Astrocyte (in vitro differentiated cells and primary cell): ENCODE measurements at regions not wholly inside any gene's neighbourhood (a gene's known extent, or its start where the extent isn't known, plus 50 kb on each side); places are given as distances from the start of the nearest gene placed in this dataset.
"Not testable (repeated sequence)": the region's sequence is repeated elsewhere in the genome, so short reads cannot be mapped to it uniquely, and the experiment has no call there.

Source experiments
- DNase-seq: peaks from one replicate; pipeline ENCODE4 v3.0.0-alpha.2; 2010; ENCODE audit warnings: low read depth
- FAIRE-seq: peaks from 2 replicates; lab custom pipeline; 2011; peaks lifted over from hg19 to GRCh38; lab: Jason Lieb, UNC
- H2AFZ ChIP-seq: 2 replicates; pipeline ENCODE4 v1.6.0; 2012; ENCODE audit warnings: low read depth, low read length, inconsistent platforms
- H3K27ac ChIP-seq: 2 replicates; pipeline ENCODE4 v1.5.1; 2011; ENCODE audit warnings: low read depth, low read length, inconsistent platforms
- H3K27me3 ChIP-seq: 2 replicates; pipeline ENCODE4 v1.6.0; 2011; ENCODE audit warnings: low read length, inconsistent platforms; ENCODE audit not compliant: insufficient read depth
- H3K36me3 ChIP-seq: 2 replicates; pipeline ENCODE4 v1.5.1; 2011; ENCODE audit warnings: low read length, inconsistent platforms; ENCODE audit not compliant: insufficient read depth
- H3K4me1 ChIP-seq: 2 replicates; pipeline ENCODE4 v1.5.1; 2011; ENCODE audit warnings: low read length, inconsistent platforms; ENCODE audit not compliant: insufficient read depth
- H3K4me2 ChIP-seq: 2 replicates; pipeline ENCODE4 v1.6.0; 2012; ENCODE audit warnings: low read length, inconsistent platforms
- H3K4me3 ChIP-seq: 2 replicates; pipeline ENCODE4 v1.5.1; 2011; ENCODE audit warnings: low read depth, mild to moderate bottlenecking, low read length, inconsistent platforms; ENCODE audit not compliant: insufficient read depth
- H3K79me2 ChIP-seq: 2 replicates; pipeline ENCODE4 v1.6.0; 2012; ENCODE audit warnings: mild to moderate bottlenecking, low read length, inconsistent platforms; ENCODE audit not compliant: insufficient read depth
- H3K9ac ChIP-seq: 2 replicates; pipeline ENCODE4 v1.6.0; 2012; ENCODE audit warnings: mild to moderate bottlenecking, low read length, inconsistent platforms
- H3K9me3 ChIP-seq: 2 replicates; pipeline ENCODE4 v1.5.1; 2012; ENCODE audit warnings: low read depth, mild to moderate bottlenecking, low read length, inconsistent platforms; ENCODE audit not compliant: insufficient read depth
- H4K20me1 ChIP-seq: 2 replicates; pipeline ENCODE4 v1.6.0; 2012; ENCODE audit warnings: low read length, inconsistent platforms; ENCODE audit not compliant: insufficient read depth
- H3K27ac Mint-ChIP-seq: one replicate; pipeline ENCODE4 v1.8.0; 2021; ENCODE audit warnings: mild to moderate bottlenecking, mixed read lengths; ENCODE audit not compliant: unreplicated experiment
- H3K27me3 Mint-ChIP-seq: one replicate; pipeline ENCODE4 v1.8.0; 2021; ENCODE audit warnings: low read depth, mixed read lengths; ENCODE audit not compliant: unreplicated experiment
- H3K36me3 Mint-ChIP-seq: one replicate; pipeline ENCODE4 v1.8.0; 2021; ENCODE audit warnings: low read depth, mixed read lengths; ENCODE audit not compliant: unreplicated experiment
- H3K4me1 Mint-ChIP-seq: one replicate; pipeline ENCODE4 v1.8.0; 2021; ENCODE audit warnings: low read depth, mixed read lengths; ENCODE audit not compliant: unreplicated experiment
- H3K4me3 Mint-ChIP-seq: one replicate; pipeline ENCODE4 v1.8.0; 2021; ENCODE audit warnings: mild to moderate bottlenecking, moderate library complexity, mixed read lengths; ENCODE audit not compliant: unreplicated experiment
- H3K9me3 Mint-ChIP-seq: one replicate; pipeline ENCODE4 v1.8.0; 2021; ENCODE audit warnings: mild to moderate bottlenecking, mixed read lengths; ENCODE audit not compliant: unreplicated experiment
- EZH2 ChIP-seq: IDR thresholded peaks from 2 replicates; pipeline ENCODE4 v1.6.1; 2012; ENCODE audit warnings: mild to moderate bottlenecking, low read length, inconsistent platforms; ENCODE audit not compliant: insufficient read depth
- TF ChIP-seq, protein P1 (sequence below): IDR thresholded peaks from 2 replicates; pipeline ENCODE4 v1.5.1; 2011; ENCODE audit warnings: low read depth, mild to moderate bottlenecking, inconsistent platforms, low read length, moderate library complexity; ENCODE audit not compliant: insufficient read depth

DNA sequence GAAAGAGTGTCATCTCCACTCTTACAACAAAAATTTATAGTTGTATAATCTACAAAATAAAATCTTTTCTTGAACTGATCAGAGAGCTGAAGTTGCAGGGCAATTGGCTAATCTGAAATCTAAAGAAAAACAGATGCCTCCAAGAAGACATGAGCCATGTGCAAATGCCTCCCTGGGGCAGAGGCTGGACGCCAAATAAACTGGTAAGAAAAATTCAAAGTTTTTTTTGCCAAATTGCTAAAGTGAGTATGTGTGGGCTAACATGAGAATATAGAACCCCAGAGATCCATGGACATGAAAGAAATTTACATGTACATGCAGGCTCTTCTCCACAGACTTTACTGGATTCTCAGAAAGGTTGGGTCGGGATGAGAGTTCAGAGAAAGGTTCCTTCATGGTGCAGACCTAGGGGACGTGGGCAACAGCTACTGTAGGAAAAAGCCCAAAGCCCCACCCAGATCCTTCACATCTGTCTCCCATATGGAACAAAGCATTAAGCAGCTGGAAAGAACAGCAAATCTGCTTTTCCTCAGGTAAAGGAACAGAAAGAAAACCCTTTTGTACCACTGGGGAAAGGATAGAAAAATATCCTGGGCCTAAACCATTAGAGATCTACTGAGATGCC lies 90.5 kb upstream of the SIRPG start:
- H3K27ac ChIP-seq: no peak overlapping the region
- no peaks in the 10 kb centered on the region for H3K9me3 ChIP-seq
- H3K4me2 ChIP-seq: no peak overlapping the region
- no peaks in the 10 kb centered on the region for H3K79me2 ChIP-seq
- Mint-ChIP-seq H3K27ac (no peak overlapping the region), H3K36me3 (no peaks in the 10 kb centered on the region), H3K4me1 (no peaks in the 10 kb centered on the region), H3K4me3 (no peak overlapping the region), H3K27me3 (no peaks in the 10 kb centered on the region), H3K9me3 (peaks cover 11% of the 10 kb centered on the region)
- H3K4me3 ChIP-seq: no peak overlapping the region
- H3K27me3 ChIP-seq: peaks cover 3% of the 10 kb centered on the region
- H3K36me3 ChIP-seq: no peaks in the 10 kb centered on the region
- no peak for FAIRE-seq
- H2AFZ ChIP-seq: no peak overlapping the region
- H3K4me1 ChIP-seq: no peaks in the 10 kb centered on the region
- no peak overlapping the region for H3K9ac ChIP-seq
- no peak for DNase-seq
- no peak for TF ChIP-seq EZH2
- TF ChIP-seq, protein P1, sequence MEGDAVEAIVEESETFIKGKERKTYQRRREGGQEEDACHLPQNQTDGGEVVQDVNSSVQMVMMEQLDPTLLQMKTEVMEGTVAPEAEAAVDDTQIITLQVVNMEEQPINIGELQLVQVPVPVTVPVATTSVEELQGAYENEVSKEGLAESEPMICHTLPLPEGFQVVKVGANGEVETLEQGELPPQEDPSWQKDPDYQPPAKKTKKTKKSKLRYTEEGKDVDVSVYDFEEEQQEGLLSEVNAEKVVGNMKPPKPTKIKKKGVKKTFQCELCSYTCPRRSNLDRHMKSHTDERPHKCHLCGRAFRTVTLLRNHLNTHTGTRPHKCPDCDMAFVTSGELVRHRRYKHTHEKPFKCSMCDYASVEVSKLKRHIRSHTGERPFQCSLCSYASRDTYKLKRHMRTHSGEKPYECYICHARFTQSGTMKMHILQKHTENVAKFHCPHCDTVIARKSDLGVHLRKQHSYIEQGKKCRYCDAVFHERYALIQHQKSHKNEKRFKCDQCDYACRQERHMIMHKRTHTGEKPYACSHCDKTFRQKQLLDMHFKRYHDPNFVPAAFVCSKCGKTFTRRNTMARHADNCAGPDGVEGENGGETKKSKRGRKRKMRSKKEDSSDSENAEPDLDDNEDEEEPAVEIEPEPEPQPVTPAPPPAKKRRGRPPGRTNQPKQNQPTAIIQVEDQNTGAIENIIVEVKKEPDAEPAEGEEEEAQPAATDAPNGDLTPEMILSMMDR: no peak
- no peaks in the 10 kb centered on the region for H4K20me1 ChIP-seq

DNA sequence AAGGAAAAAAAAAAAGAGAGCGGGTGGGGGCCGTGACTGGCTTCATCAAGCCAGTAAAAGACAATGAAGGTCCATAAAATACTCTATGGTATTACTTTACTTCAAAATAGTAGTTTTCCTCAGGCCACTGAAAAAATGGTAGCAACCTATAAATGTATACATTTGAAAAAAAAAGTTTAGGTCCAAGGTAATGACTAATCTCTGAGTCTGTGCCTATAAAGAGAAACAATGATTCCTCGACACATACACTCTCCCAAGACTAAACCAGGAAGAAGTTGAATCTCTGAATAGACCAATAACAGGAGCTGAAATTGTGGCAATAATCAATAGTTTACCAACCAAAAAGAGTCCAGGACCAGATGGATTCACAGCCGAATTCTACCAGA lies 84.5 kb upstream of the SIRPG start:
- not testable (repeated sequence) for H3K27ac ChIP-seq, FAIRE-seq, H3K27me3 Mint-ChIP-seq, H3K36me3 ChIP-seq, H3K4me3 Mint-ChIP-seq, DNase-seq, H3K4me1 ChIP-seq, H3K79me2 ChIP-seq, H4K20me1 ChIP-seq, H3K9ac ChIP-seq, H3K9me3 Mint-ChIP-seq, H3K4me3 ChIP-seq, H3K4me1 Mint-ChIP-seq, H3K4me2 ChIP-seq, H2AFZ ChIP-seq, H3K9me3 ChIP-seq, H3K27ac Mint-ChIP-seq, H3K36me3 Mint-ChIP-seq, H3K27me3 ChIP-seq

DNA sequence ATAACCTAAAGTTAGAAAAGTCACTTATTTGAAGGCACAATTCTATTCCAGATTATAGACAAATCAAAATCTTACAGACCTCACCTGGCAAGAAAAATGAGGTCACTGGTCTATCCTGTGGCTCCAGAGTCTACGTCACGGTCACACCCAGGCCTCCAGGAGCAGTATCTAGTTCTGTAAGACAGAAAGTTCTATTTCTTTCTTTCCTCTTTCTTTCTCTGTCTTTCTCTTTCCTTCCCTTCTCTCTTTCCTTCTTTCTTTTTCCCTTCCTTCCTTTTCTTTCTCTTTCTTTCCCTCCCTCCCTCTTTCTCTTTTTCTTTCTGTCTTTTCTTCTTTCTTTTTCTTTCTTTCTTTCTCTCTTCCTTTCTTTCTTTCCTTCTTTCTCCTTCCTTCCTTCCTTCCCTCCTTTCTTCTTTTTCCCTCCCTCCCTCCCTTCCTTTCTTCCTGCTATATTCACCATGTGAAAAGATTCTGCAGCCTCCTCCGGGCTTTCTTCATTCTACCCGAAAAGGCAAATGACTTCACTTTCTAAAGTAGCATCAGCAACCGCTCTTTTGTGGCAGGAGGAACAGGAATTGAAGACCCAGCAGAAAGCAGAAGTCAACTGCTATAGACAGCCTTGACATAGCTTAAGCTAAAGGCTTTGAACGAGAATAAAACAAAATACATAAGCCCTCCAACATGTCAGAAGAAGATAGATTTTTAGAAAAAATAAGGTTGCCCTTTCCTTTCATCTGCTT lies 83.9 kb upstream of the SIRPG start:
- H3K4me3 ChIP-seq: no peak overlapping the region
- Mint-ChIP-seq H3K27ac (no peak overlapping the region), H3K4me1 (no peaks in the 10 kb centered on the region), H3K36me3 (no peaks in the 10 kb centered on the region), H3K27me3 (peaks cover 6% of the 10 kb centered on the region), H3K4me3 (no peak overlapping the region), H3K9me3 (no peaks in the 10 kb centered on the region)
- no peaks in the 10 kb centered on the region for H3K9me3 ChIP-seq
- peaks cover 3% of the 10 kb centered on the region for H3K27me3 ChIP-seq
- FAIRE-seq: no peak
- no peak overlapping the region for H3K9ac ChIP-seq
- H2AFZ ChIP-seq: no peak overlapping the region
- no peak overlapping the region for H3K27ac ChIP-seq
- no peaks in the 10 kb centered on the region for H3K79me2 ChIP-seq
- no peak for TF ChIP-seq EZH2
- TF ChIP-seq, protein P1: no peak
- no peaks in the 10 kb centered on the region for H3K36me3 ChIP-seq
- H4K20me1 ChIP-seq: no peaks in the 10 kb centered on the region
- H3K4me2 ChIP-seq: no peak overlapping the region
- DNase-seq: no peak
- H3K4me1 ChIP-seq: no peaks in the 10 kb centered on the region
